ENCODE measurements at regions not wholly inside any gene's neighbourhood (a gene's known extent, or its start where the extent isn't known, plus 50 kb on each side); places are given as distances from the start of the nearest gene placed in this dataset.
A peak's percentile ranks its signal among the peaks of the same experiment; 100 is the strongest.

DNA sequence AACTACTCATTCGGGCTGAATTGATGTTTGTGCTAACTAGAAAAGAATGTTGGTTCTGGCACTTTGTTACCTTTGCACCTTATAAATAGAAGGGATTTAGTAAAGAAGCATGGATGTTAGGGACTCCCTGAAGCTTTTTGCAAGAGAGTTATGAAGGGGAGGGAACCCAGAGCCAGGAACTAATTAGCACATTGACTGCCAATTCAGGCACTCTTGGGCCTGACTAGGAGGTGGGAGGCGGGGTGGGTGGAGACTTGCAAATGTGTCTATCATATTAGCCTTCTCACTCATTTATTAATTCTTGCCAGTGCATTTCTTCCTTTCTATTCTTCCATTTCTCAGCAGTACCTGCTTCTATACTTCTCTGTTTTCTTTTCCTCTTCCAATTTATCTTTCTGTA lies 1022.4 kb downstream of the TMEM182 start:
- Histone ChIP-seq H3K9ac (ENCODE audit: low read length in 2 of 2) (no peak overlapping the region), H3K27me3 (ENCODE audit: control insufficient read depth in 1 of 2, insufficient read depth in 2 of 2, low read length in 2 of 2) (no peaks in the 10 kb centered on the region), H3K36me3 (ENCODE audit: control insufficient read depth in 2 of 2, insufficient read depth in 2 of 2, low read length in 2 of 2) (no peaks in the 10 kb centered on the region), H3K9me3 (ENCODE audit: control insufficient read depth in 2 of 2, low read length in 2 of 2) (no peaks in the 10 kb centered on the region), H3K4me3 (ENCODE audit: low read length in 2 of 2) (no peak overlapping the region), H3K4me1 (ENCODE audit: control insufficient read depth, insufficient read depth, low read length) (no peaks in the 10 kb centered on the region), H3K27ac (ENCODE audit: low read length) (no peak overlapping the region)

DNA sequence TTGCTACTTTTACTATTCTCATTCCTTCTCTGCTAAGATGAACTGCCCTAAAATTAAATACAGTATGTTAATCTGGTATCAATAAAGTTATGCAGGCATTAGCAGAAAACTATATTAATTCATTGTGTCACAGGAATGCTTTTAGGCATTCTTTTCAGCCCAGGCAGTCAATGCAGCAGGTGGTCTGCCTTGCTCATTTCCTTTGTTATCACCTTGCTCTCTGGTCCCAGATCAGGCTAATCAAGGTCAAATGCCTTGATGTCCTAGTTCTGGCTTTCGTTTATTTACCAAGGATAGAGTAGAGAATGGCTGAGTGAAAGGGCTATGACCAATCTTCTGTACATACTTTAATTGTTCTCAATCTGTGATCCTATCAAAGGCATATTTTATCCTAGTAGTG lies 1023.6 kb downstream of the TMEM182 start:
- H3K9ac ChIP-seq (ENCODE audit: low read length in 2 of 2), result no peak overlapping the region
- no peak overlapping the region for H3K4me3 ChIP-seq (ENCODE audit: low read length in 2 of 2)
- H3K4me1 ChIP-seq (ENCODE audit: control insufficient read depth, insufficient read depth, low read length), result no peaks in the 10 kb centered on the region
- no peaks in the 10 kb centered on the region for H3K36me3 ChIP-seq (ENCODE audit: control insufficient read depth in 2 of 2, insufficient read depth in 2 of 2, low read length in 2 of 2)
- H3K27me3 ChIP-seq (ENCODE audit: control insufficient read depth in 1 of 2, insufficient read depth in 2 of 2, low read length in 2 of 2), result no peaks in the 10 kb centered on the region
- H3K9me3 ChIP-seq (ENCODE audit: control insufficient read depth in 2 of 2, low read length in 2 of 2), result no peaks in the 10 kb centered on the region
- no peak overlapping the region for H3K27ac ChIP-seq (ENCODE audit: low read length)

DNA sequence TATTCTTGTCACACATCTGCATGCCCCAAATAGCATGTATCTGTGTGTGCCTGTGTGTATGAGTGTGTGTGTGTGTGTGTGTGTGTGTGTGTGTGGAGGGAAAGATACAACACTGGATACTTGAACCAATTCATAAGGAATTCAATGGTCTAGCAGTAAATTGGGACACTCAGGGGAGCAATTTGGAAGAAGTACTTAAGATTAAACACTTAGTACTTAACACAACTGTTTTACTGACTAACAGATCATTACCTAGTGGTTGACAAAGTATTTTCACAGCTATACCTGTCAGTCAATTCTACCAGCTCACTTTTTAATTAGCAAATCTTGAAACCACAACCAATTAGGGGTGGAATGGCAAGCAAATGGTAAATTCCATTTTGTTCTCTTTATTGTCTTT lies 1024.1 kb downstream of the TMEM182 start:
- no peak overlapping the region for H3K4me3 ChIP-seq (ENCODE audit: low read length in 2 of 2)
- H3K27me3 ChIP-seq (ENCODE audit: control insufficient read depth in 1 of 2, insufficient read depth in 2 of 2, low read length in 2 of 2), result no peaks in the 10 kb centered on the region
- H3K27ac ChIP-seq (ENCODE audit: low read length), result no peak overlapping the region
- H3K4me1 ChIP-seq (ENCODE audit: control insufficient read depth, insufficient read depth, low read length), result no peaks in the 10 kb centered on the region
- no peaks in the 10 kb centered on the region for H3K9me3 ChIP-seq (ENCODE audit: control insufficient read depth in 2 of 2, low read length in 2 of 2)
- no peak overlapping the region for H3K9ac ChIP-seq (ENCODE audit: low read length in 2 of 2)
- no peaks in the 10 kb centered on the region for H3K36me3 ChIP-seq (ENCODE audit: control insufficient read depth in 2 of 2, insufficient read depth in 2 of 2, low read length in 2 of 2)

DNA sequence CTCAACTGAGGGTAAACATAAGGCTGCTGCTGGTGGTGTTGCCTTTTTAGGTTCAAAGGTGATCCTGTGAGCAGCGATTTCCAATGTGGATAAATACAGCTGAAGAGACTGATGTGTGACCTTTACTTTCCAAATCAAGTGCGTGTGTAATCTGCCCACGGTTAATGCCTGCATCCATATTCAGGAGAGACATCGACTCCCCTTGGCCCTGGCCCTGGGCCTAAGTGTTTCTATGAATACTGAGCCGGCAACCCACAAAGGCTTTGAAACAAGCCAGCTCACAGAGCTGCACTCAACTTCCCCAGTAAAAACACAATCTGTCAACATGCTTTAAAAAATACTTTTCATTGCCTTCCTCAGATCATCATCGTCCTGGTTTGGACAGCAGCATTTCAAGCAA lies 1026.6 kb downstream of the TMEM182 start:
- H3K27ac ChIP-seq (ENCODE audit: low read length), result no peak overlapping the region
- H3K9ac ChIP-seq (ENCODE audit: low read length in 2 of 2), result no peak overlapping the region
- no peaks in the 10 kb centered on the region for H3K4me1 ChIP-seq (ENCODE audit: control insufficient read depth, insufficient read depth, low read length)

DNA sequence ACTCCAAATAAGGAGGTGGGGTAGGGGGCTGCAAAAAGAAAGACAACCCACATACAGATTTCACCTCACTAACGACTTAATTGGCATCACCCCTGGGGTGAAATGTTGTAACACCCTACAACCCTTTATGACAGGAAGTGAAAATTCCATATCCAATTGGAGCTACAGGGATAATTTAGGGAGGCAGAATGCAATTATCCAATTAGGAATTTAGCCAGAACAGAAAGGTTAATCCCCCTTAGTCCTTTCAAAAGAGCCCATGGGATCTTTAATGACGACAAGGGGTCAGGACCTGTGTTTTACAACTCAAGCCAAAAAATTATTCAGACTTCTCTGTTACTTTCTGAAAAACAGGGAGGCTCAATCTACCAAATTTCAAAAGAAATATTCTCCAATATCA lies 1027.1 kb downstream of the TMEM182 start:
- no peak overlapping the region for H3K27ac ChIP-seq (ENCODE audit: low read length)

More for the DNA sequence above, 1026.6 kb downstream of the TMEM182 start:
- no peaks in the 10 kb centered on the region for H3K36me3 ChIP-seq (ENCODE audit: control insufficient read depth in 2 of 2, insufficient read depth in 2 of 2, low read length in 2 of 2)
- H3K4me3 ChIP-seq (ENCODE audit: low read length in 2 of 2), result no peak overlapping the region
- H3K9me3 ChIP-seq (ENCODE audit: control insufficient read depth in 2 of 2, low read length in 2 of 2), result no peaks in the 10 kb centered on the region
- no peaks in the 10 kb centered on the region for H3K27me3 ChIP-seq (ENCODE audit: control insufficient read depth in 1 of 2, insufficient read depth in 2 of 2, low read length in 2 of 2)

DNA sequence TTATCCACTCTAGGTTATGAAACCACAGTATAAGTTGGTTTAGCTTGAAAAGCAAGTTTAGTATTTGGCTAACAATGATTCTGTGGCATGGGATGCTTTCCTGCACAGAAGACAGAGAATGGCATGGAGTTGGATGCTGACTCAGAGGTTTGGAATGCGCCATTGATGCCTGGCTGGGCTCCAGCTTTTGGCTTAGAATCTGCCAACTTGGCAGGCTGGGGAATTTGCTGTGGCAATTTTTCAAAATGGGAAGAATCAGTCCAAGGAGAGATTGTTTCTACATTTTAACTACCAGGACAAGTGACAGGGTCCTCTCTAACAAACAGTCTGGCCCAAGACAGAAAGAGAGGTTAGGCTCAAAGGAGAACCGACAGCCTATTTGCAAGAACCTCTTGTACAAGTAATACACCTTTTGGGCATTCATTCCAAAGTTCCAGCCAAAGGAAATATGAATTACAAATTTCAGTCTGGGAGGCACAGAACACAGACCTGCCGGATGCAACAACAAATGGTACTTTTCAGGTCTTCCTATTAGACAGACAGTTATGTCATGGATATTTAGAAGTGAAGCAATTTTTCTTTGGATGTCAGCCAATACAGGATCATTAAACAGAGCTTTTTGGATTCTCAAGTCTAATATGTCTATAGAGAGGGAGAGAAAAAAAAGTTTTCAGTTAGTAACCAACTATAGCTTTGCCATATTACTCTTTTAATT lies 1027.7 kb downstream of the TMEM182 start:
- no peaks in the 10 kb centered on the region for H3K27me3 ChIP-seq (ENCODE audit: control insufficient read depth in 1 of 2, insufficient read depth in 2 of 2, low read length in 2 of 2)
- H3K4me1 ChIP-seq (ENCODE audit: control insufficient read depth, insufficient read depth, low read length), result no peaks in the 10 kb centered on the region
- no peak overlapping the region for H3K27ac ChIP-seq (ENCODE audit: low read length)
- H3K4me3 ChIP-seq (ENCODE audit: low read length in 2 of 2), result peak overlapping the region in 1 of 2 donors; percentile 8
- H3K9ac ChIP-seq (ENCODE audit: low read length in 2 of 2), result no peak overlapping the region
- no peaks in the 10 kb centered on the region for H3K9me3 ChIP-seq (ENCODE audit: control insufficient read depth in 2 of 2, low read length in 2 of 2)
- no peaks in the 10 kb centered on the region for H3K36me3 ChIP-seq (ENCODE audit: control insufficient read depth in 2 of 2, insufficient read depth in 2 of 2, low read length in 2 of 2)

More for the DNA sequence above, 1027.1 kb downstream of the TMEM182 start:
- H3K4me3 ChIP-seq (ENCODE audit: low read length in 2 of 2), result no peak overlapping the region
- H3K36me3 ChIP-seq (ENCODE audit: control insufficient read depth in 2 of 2, insufficient read depth in 2 of 2, low read length in 2 of 2), result no peaks in the 10 kb centered on the region
- no peak overlapping the region for H3K9ac ChIP-seq (ENCODE audit: low read length in 2 of 2)
- no peaks in the 10 kb centered on the region for H3K4me1 ChIP-seq (ENCODE audit: control insufficient read depth, insufficient read depth, low read length)
- no peaks in the 10 kb centered on the region for H3K9me3 ChIP-seq (ENCODE audit: control insufficient read depth in 2 of 2, low read length in 2 of 2)
- no peaks in the 10 kb centered on the region for H3K27me3 ChIP-seq (ENCODE audit: control insufficient read depth in 1 of 2, insufficient read depth in 2 of 2, low read length in 2 of 2)

DNA sequence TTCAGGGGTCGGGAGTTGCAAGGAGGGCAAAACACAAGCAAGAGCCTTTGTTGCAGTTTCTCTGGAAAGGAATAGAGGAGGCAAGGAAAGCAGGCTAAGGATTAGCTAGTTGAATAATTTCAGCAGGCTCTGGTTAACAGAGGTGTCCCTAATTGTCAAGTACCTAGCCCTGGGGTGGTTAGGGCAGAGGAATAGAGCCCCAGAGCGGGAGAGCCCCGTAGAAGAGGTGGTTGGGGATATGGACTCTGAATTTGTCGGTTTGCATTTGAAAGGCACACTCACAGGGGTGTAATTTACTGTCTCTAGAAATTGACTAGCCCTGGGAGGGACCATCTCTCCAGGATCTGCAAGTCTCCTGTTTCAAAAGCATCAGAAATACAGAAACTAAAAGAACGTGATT lies 1030.2 kb downstream of the TMEM182 start:
- Histone ChIP-seq H3K4me3 (ENCODE audit: low read length in 2 of 2) (no peak overlapping the region), H3K9ac (ENCODE audit: low read length in 2 of 2) (no peak overlapping the region), H3K27ac (ENCODE audit: low read length) (no peak overlapping the region), H3K9me3 (ENCODE audit: control insufficient read depth in 2 of 2, low read length in 2 of 2) (no peaks in the 10 kb centered on the region), H3K36me3 (ENCODE audit: control insufficient read depth in 2 of 2, insufficient read depth in 2 of 2, low read length in 2 of 2) (no peaks in the 10 kb centered on the region), H3K4me1 (ENCODE audit: control insufficient read depth, insufficient read depth, low read length) (no peaks in the 10 kb centered on the region), H3K27me3 (ENCODE audit: control insufficient read depth in 1 of 2, insufficient read depth in 2 of 2, low read length in 2 of 2) (no peaks in the 10 kb centered on the region)

DNA sequence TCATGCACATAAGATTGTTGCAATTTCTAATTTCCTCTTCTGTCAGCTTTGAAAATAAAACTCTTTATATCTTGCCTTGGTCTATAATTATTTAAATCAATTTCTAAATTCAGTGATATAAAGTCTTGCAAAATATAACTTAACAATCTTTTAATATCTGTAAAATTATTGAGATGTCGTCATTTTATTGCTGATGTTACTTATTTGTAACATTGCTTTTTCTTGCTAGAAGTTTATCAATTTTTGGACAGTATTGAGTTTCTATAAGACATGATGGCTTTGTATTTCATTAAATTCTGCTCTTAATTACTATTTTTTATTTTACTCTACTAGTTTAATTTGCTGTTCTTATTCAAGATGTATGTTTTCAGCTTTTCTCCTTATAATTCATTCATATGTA lies 1036.5 kb downstream of the TMEM182 start:
- no peak overlapping the region for H3K27ac ChIP-seq (ENCODE audit: low read length)
- H3K27me3 ChIP-seq (ENCODE audit: control insufficient read depth in 1 of 2, insufficient read depth in 2 of 2, low read length in 2 of 2), result no peaks in the 10 kb centered on the region
- no peaks in the 10 kb centered on the region for H3K9me3 ChIP-seq (ENCODE audit: control insufficient read depth in 2 of 2, low read length in 2 of 2)
- H3K9ac ChIP-seq (ENCODE audit: low read length in 2 of 2), result no peak overlapping the region
- H3K4me3 ChIP-seq (ENCODE audit: low read length in 2 of 2), result no peak overlapping the region
- no peaks in the 10 kb centered on the region for H3K4me1 ChIP-seq (ENCODE audit: control insufficient read depth, insufficient read depth, low read length)
- no peaks in the 10 kb centered on the region for H3K36me3 ChIP-seq (ENCODE audit: control insufficient read depth in 2 of 2, insufficient read depth in 2 of 2, low read length in 2 of 2)

DNA sequence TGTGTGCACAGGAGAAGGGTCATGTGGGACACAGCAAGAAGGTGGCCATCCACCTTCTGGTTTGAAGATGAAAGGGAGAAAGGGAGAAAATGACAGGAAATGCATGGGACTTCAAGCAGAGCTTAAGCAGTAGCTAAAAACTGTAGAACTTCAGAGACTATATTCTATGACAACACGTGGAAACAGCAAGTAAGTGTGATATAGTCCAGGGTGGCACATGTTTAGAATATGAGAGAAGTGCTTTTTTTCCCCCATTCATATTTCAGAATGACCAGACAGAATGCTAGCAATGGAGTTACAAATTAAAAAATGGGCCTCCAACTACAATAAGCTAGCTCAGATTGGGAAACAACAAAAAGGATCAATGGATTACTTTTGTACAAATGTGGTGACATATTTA lies 1042.2 kb downstream of the TMEM182 start:
- no peak overlapping the region for H3K27ac ChIP-seq (ENCODE audit: low read length)
- no peak overlapping the region for H3K9ac ChIP-seq (ENCODE audit: low read length in 2 of 2)
- H3K4me1 ChIP-seq (ENCODE audit: control insufficient read depth, insufficient read depth, low read length), result no peaks in the 10 kb centered on the region
- peaks cover 0 to 2% of the 10 kb centered on the region in 2 donors for H3K27me3 ChIP-seq (ENCODE audit: control insufficient read depth in 1 of 2, insufficient read depth in 2 of 2, low read length in 2 of 2)
- H3K36me3 ChIP-seq (ENCODE audit: control insufficient read depth in 2 of 2, insufficient read depth in 2 of 2, low read length in 2 of 2), result no peaks in the 10 kb centered on the region
- no peak overlapping the region for H3K4me3 ChIP-seq (ENCODE audit: low read length in 2 of 2)
- H3K9me3 ChIP-seq (ENCODE audit: control insufficient read depth in 2 of 2, low read length in 2 of 2), result no peaks in the 10 kb centered on the region

DNA sequence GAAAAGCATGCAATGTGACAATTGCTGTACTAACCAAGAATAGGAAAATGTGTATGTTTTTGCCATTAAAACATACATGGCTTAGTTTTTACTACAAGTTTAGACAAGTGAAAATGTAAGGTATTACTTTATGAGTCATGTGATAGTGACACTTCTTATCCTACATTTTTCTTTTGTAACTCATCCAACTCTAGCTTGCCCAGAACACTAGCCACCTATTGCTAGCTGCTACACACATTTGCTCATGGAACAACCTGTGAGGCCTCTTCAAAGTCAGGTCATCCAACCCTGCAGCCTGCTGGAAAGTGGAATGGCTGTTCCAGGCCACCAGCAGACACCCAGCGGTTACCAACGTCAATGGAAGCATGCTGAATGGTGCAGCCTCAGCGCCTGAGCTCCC lies 1043.9 kb downstream of the TMEM182 start:
- no peak overlapping the region for H3K4me3 ChIP-seq (ENCODE audit: low read length in 2 of 2)
- no peaks in the 10 kb centered on the region for H3K9me3 ChIP-seq (ENCODE audit: control insufficient read depth in 2 of 2, low read length in 2 of 2)
- no peak overlapping the region for H3K27ac ChIP-seq (ENCODE audit: low read length)
- H3K27me3 ChIP-seq (ENCODE audit: control insufficient read depth in 1 of 2, insufficient read depth in 2 of 2, low read length in 2 of 2), result peaks cover 0 to 2% of the 10 kb centered on the region in 2 donors
- H3K4me1 ChIP-seq (ENCODE audit: control insufficient read depth, insufficient read depth, low read length), result no peaks in the 10 kb centered on the region
- H3K36me3 ChIP-seq (ENCODE audit: control insufficient read depth in 2 of 2, insufficient read depth in 2 of 2, low read length in 2 of 2), result no peaks in the 10 kb centered on the region
- no peak overlapping the region for H3K9ac ChIP-seq (ENCODE audit: low read length in 2 of 2)

DNA sequence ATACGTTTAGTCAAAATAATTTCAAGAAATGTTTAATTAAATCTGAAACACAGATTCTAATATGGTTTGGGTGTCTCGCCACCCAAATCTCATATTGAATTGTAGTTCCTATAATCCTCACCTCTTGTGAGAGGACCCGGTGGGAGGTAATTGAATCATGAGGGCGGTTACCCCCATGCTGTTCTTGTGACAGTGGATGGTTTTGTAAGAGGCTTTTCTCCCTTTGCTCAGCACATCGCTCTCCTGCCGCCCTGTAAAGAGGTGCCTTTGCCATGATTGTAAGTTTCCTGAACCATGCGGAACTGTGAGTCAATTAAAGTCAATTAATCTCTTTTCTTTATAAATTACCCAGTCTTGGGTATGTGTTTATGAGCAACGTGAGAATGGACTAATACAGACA lies 1045.1 kb upstream of the POU3F3 start:
- H3K36me3 ChIP-seq (ENCODE audit: control insufficient read depth in 2 of 2, insufficient read depth in 2 of 2, low read length in 2 of 2), result no peaks in the 10 kb centered on the region
- H3K27ac ChIP-seq (ENCODE audit: low read length), result no peak overlapping the region
- H3K4me3 ChIP-seq (ENCODE audit: low read length in 2 of 2), result no peak overlapping the region
- H3K9me3 ChIP-seq (ENCODE audit: control insufficient read depth in 2 of 2, low read length in 2 of 2), result no peaks in the 10 kb centered on the region
- peaks cover 0 to 2% of the 10 kb centered on the region in 2 donors for H3K27me3 ChIP-seq (ENCODE audit: control insufficient read depth in 1 of 2, insufficient read depth in 2 of 2, low read length in 2 of 2)
- no peak overlapping the region for H3K9ac ChIP-seq (ENCODE audit: low read length in 2 of 2)
- no peaks in the 10 kb centered on the region for H3K4me1 ChIP-seq (ENCODE audit: control insufficient read depth, insufficient read depth, low read length)
